Trophoblast cell (in vitro differentiated cells and primary cell): ENCODE measurements at regions not wholly inside any gene's neighbourhood (a gene's known extent, or its start where the extent isn't known, plus 50 kb on each side); places are given as distances from the start of the nearest gene placed in this dataset.

Experiments
- DNase-seq, 2 donors: peaks; one replicate each; pipeline ENCODE4 v3.0.0-alpha.2; 2016
- H2AFZ ChIP-seq: 2 replicates; pipeline ENCODE4 v1.6.1; 2013; ENCODE audit warnings: low read length, moderate library complexity, mild to moderate bottlenecking; ENCODE audit not compliant: insufficient read depth, poor library complexity
- H2AK5ac ChIP-seq: 2 replicates; pipeline ENCODE4 v1.6.1; 2013; ENCODE audit warnings: mild to moderate bottlenecking, low read length
- H2BK120ac ChIP-seq: 2 replicates; pipeline ENCODE4 v1.6.1; 2013; ENCODE audit warnings: low read length, mild to moderate bottlenecking, moderate library complexity; ENCODE audit not compliant: insufficient read depth, poor library complexity
- H2BK12ac ChIP-seq: 2 replicates; pipeline ENCODE4 v1.6.1; 2013; ENCODE audit warnings: mild to moderate bottlenecking, low read length, moderate library complexity
- H2BK5ac ChIP-seq: 2 replicates; pipeline ENCODE4 v1.6.1; 2013; ENCODE audit warnings: low read length, low read depth, moderate library complexity, mild to moderate bottlenecking; ENCODE audit not compliant: poor library complexity
- H3K14ac ChIP-seq: 2 replicates; pipeline ENCODE4 v1.6.1; 2013; ENCODE audit warnings: mild to moderate bottlenecking, low read length
- H3K18ac ChIP-seq: 2 replicates; pipeline ENCODE4 v1.6.1; 2013; ENCODE audit warnings: mild to moderate bottlenecking, low read length
- H3K23ac ChIP-seq: 2 replicates; pipeline ENCODE4 v1.6.1; 2013; ENCODE audit warnings: low read length
- H3K27ac ChIP-seq: 2 replicates; pipeline ENCODE4 v1.5.1; 2013; ENCODE audit warnings: low read depth, mild to moderate bottlenecking, inconsistent platforms, low read length, moderate library complexity
- H3K27me3 ChIP-seq: 2 replicates; pipeline ENCODE4 v1.6.1; 2013; ENCODE audit warnings: inconsistent platforms, mild to moderate bottlenecking, low read length, moderate library complexity; ENCODE audit not compliant: insufficient read depth
- H3K36me3 ChIP-seq, 2 experiments: 1 replicate in 1 of 2; 2 replicates in 1 of 2; pipeline ENCODE4 v1.6.1; 2013; ENCODE audit warnings: low read length in 2 of 2, mild to moderate bottlenecking in 2 of 2, moderate library complexity in 1 of 2; ENCODE audit not compliant: insufficient read depth in 2 of 2, control insufficient read depth in 1 of 2
- H3K4ac ChIP-seq: 2 replicates; pipeline ENCODE4 v1.6.1; 2013; ENCODE audit warnings: low read depth, mild to moderate bottlenecking, low read length, moderate library complexity
- H3K4me1 ChIP-seq, 2 experiments: 1 replicate in 1 of 2; 2 replicates in 1 of 2; pipeline ENCODE4 v1.6.1; 2013; ENCODE audit warnings: low read length in 2 of 2, mild to moderate bottlenecking in 2 of 2, moderate library complexity in 1 of 2; ENCODE audit not compliant: insufficient read depth in 2 of 2, control insufficient read depth in 1 of 2
- H3K4me2 ChIP-seq: 2 replicates; pipeline ENCODE4 v1.6.1; 2013; ENCODE audit warnings: inconsistent platforms, mild to moderate bottlenecking, low read length, moderate library complexity
- H3K4me3 ChIP-seq: 2 replicates; pipeline ENCODE4 v1.5.1; 2013; ENCODE audit warnings: mild to moderate bottlenecking, low read depth, low read length, inconsistent platforms
- H3K79me1 ChIP-seq: one replicate; pipeline ENCODE4 v1.6.1; 2013; ENCODE audit warnings: low read length
- H3K79me2 ChIP-seq: 2 replicates; pipeline ENCODE4 v1.6.1; 2013; ENCODE audit warnings: low read length, mild to moderate bottlenecking; ENCODE audit not compliant: control insufficient read depth, insufficient read depth, poor library complexity
- H3K9ac ChIP-seq: 2 replicates; pipeline ENCODE4 v1.6.1; 2013; ENCODE audit warnings: mild to moderate bottlenecking, low read length
- H3K9me3 ChIP-seq: 2 replicates; pipeline ENCODE4 v1.6.1; 2013; ENCODE audit warnings: low read depth, mild to moderate bottlenecking, control low read depth, inconsistent platforms, low read length; ENCODE audit not compliant: insufficient read depth
- H4K12ac ChIP-seq: 2 replicates; pipeline ENCODE4 v1.6.1; 2013; ENCODE audit warnings: low read depth, mild to moderate bottlenecking, low read length, moderate library complexity
- H4K8ac ChIP-seq: 2 replicates; pipeline ENCODE4 v1.6.1; 2013; ENCODE audit warnings: low read depth, mild to moderate bottlenecking, low read length, moderate library complexity
- H4K91ac ChIP-seq: one replicate; pipeline ENCODE4 v1.6.1; 2013; ENCODE audit warnings: low read depth, mild to moderate bottlenecking, low read length, moderate library complexity
- WGBS: extraction: QIAGEN DNeasy Blood & Tissue Kit; methylation state at CpG from one replicate; pipeline ENCODE4 v1.1.7; 2013; ENCODE audit warnings: missing lambda C conversion rate; ENCODE audit not compliant: insufficient read length, insufficient coverage; ENCODE audit errors: extremely low coverage; 5-methylcytosine and 5-hydroxymethylcytosine counted together

DNA sequence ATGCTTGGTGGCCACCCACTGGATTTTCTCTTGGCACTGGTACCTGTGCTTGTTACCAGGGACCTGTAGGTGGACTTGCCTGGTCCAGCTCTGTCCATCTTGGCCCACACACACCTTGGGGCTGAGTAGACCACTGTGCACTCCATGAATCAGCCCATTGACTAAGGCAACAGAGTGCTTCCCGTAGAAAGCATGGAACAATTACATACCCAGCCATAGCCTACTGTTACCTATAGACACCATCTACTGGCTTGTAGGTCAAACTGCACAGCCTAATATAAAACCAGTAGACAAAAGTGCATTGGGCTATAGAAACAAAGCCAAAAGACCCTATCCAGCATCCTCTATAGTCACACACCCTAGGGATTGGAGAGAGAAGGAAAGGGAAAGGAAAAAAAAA, 378.9 kb downstream of the OTOL1 start:
- Histone ChIP-seq H3K4me3 (no peak overlapping the region), H2AK5ac (no peak overlapping the region), H2AFZ (no peak overlapping the region), H4K12ac (no peak overlapping the region), H4K91ac (no peak overlapping the region), H2BK120ac (no peak overlapping the region), H3K4ac (no peak overlapping the region), H2BK12ac (no peak overlapping the region), H4K8ac (no peak overlapping the region), H3K4me1 (no peaks in the 10 kb centered on the region), H3K79me2 (no peaks in the 10 kb centered on the region), H3K36me3 (no peaks in the 10 kb centered on the region), H3K9ac (no peak overlapping the region), H3K27me3 (no peaks in the 10 kb centered on the region), H3K4me2 (no peak overlapping the region), H2BK5ac (no peak overlapping the region), H3K9me3 (no peaks in the 10 kb centered on the region), H3K79me1 (no peaks in the 10 kb centered on the region), H3K23ac (no peak overlapping the region), H3K14ac (no peak overlapping the region), H3K27ac (no peak overlapping the region), H3K18ac (no peak overlapping the region)
- no peak for DNase-seq
- no CpG with 5 or more reads among the region's 1 CpG for WGBS

DNA sequence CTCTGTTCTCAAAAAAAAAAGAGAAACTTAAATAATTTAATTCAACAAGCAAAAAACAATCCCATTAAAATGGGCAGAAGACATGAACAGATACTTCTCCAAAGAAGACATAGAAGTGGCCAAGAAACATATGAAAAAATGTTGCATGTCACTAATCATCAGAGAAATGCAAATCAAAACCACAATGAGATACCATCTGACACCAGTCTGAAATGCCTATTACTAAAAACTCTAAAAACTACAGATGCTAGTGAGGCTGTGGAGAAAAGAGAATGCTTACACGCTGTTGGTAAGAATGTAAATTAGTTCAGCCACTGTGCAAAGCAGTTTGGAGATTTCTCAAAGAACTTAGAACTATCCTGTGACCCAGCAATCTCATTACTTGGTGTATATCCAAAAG, 382.9 kb downstream of the OTOL1 start:
- H4K12ac ChIP-seq, result no peak overlapping the region
- no peaks in the 10 kb centered on the region for H3K79me2 ChIP-seq
- H2BK120ac ChIP-seq, result no peak overlapping the region
- H2AFZ ChIP-seq, result no peak overlapping the region
- H3K27me3 ChIP-seq, result no peaks in the 10 kb centered on the region
- no peaks in the 10 kb centered on the region for H3K4me1 ChIP-seq
- H3K4ac ChIP-seq, result no peak overlapping the region
- H2BK5ac ChIP-seq, result no peak overlapping the region
- H3K79me1 ChIP-seq, result no peaks in the 10 kb centered on the region
- no peaks in the 10 kb centered on the region for H3K36me3 ChIP-seq
- H2AK5ac ChIP-seq, result no peak overlapping the region
- no peak overlapping the region for H3K23ac ChIP-seq
- DNase-seq, result no peak
- WGBS, result no CpG with 5 or more reads among the region's 1 CpG
- H3K4me2 ChIP-seq, result no peak overlapping the region
- no peaks in the 10 kb centered on the region for H3K9me3 ChIP-seq
- H3K14ac ChIP-seq, result no peak overlapping the region
- H2BK12ac ChIP-seq, result no peak overlapping the region
- no peak overlapping the region for H4K91ac ChIP-seq
- no peak overlapping the region for H3K9ac ChIP-seq
- no peak overlapping the region for H3K4me3 ChIP-seq
- no peak overlapping the region for H4K8ac ChIP-seq
- H3K27ac ChIP-seq, result no peak overlapping the region
- H3K18ac ChIP-seq, result no peak overlapping the region

DNA sequence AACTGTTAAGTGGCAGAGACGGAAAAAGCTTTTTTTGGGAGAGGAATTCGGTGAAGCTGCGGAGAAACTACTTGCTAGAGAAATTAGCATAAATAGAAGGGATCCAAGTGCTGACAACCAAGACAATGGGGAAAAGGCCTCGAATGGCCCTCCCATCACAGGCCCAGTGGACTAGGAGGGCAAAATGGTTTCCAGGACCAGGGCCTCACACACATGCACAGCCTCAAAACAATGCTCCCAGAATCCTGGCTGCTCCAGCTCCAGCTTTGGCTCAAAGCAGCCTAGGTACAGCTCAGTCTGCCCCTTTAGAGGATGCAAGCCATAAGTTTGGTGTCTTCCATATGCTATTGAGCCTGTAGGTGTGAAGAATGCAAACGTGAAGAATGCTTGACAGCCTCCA, 388.2 kb downstream of the OTOL1 start:
- Histone ChIP-seq H2AK5ac (no peak overlapping the region), H4K8ac (no peak overlapping the region), H3K14ac (no peak overlapping the region), H2BK12ac (no peak overlapping the region), H3K4me3 (no peak overlapping the region), H3K79me2 (no peaks in the 10 kb centered on the region), H3K4me2 (no peak overlapping the region), H4K91ac (no peak overlapping the region), H3K18ac (no peak overlapping the region), H3K23ac (no peak overlapping the region), H3K9me3 (peaks cover 5% of the 10 kb centered on the region), H3K79me1 (no peaks in the 10 kb centered on the region), H2AFZ (no peak overlapping the region), H3K36me3 (no peaks in the 10 kb centered on the region), H2BK5ac (no peak overlapping the region), H3K27ac (no peak overlapping the region), H2BK120ac (no peak overlapping the region), H4K12ac (no peak overlapping the region), H3K9ac (no peak overlapping the region), H3K4ac (no peak overlapping the region), H3K4me1 (no peaks in the 10 kb centered on the region), H3K27me3 (no peaks in the 10 kb centered on the region)
- no peak for DNase-seq
- 88% methylated on average over 1 of the region's 5 CpGs for WGBS

DNA sequence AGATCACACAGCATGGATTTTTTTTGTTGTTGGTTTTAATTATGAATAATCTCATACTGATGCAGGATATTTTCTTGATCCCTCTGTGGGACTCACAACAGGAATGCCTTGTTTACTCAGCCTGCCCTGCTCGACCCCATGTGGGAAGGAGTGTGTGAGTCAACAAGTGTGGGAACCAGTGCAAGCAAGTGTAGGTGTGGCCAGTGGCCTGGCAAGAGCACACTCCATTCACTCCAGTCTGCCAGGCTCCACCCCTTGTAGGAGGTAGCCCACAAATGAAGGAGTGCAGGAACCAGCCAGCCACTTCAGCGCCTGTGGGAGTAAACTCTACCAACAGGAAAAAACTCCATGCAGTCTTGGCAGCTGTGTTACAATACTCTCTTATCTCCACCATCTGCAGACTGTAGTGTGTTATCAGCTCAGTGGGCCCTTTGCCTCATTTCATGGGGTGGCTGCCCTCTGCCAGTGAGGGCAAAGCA, 393.6 kb downstream of the OTOL1 start:
- H2AK5ac ChIP-seq, result no peak overlapping the region
- no peaks in the 10 kb centered on the region for H3K79me2 ChIP-seq
- no peak overlapping the region for H4K12ac ChIP-seq
- H3K27ac ChIP-seq, result no peak overlapping the region
- H2BK120ac ChIP-seq, result no peak overlapping the region
- DNase-seq, result no peak
- H3K36me3 ChIP-seq, result no peaks in the 10 kb centered on the region
- H3K79me1 ChIP-seq, result no peaks in the 10 kb centered on the region
- H3K4ac ChIP-seq, result no peak overlapping the region
- no peak overlapping the region for H2BK5ac ChIP-seq
- H3K14ac ChIP-seq, result no peak overlapping the region
- H4K91ac ChIP-seq, result no peak overlapping the region
- no peaks in the 10 kb centered on the region for H3K27me3 ChIP-seq
- no peak overlapping the region for H3K4me2 ChIP-seq
- peaks cover 5% of the 10 kb centered on the region for H3K9me3 ChIP-seq
- no peak overlapping the region for H3K4me3 ChIP-seq
- H3K18ac ChIP-seq, result no peak overlapping the region
- no peak overlapping the region for H3K23ac ChIP-seq
- H3K9ac ChIP-seq, result no peak overlapping the region
- H2AFZ ChIP-seq, result no peak overlapping the region
- whole genome bisulfite sequencing, result no CpG with 5 or more reads among the region's 2 CpGs
- no peak overlapping the region for H4K8ac ChIP-seq
- peaks cover 0 to 1% of the 10 kb centered on the region in 2 experiments for H3K4me1 ChIP-seq
- H2BK12ac ChIP-seq, result no peak overlapping the region
